SK-N-SH (cell line): ENCODE measurements at regions not wholly inside any gene's neighbourhood (a gene's known extent, or its start where the extent isn't known, plus 50 kb on each side); places are given as distances from the start of the nearest gene placed in this dataset.

Experiments
- CTCF ChIA-PET: fragments of 300-600, 350-600 bp; formaldehyde crosslinking; extraction: SDS; loops from one replicate; lab custom pipeline; 2021; lab: Yijun Ruan, JAX
- POLR2A ChIA-PET: fragments of 350-600 bp; sonication (Branson Sonifier 250); formaldehyde crosslinking; extraction: SDS; loops from one replicate; lab custom pipeline; 2020; ENCODE audit warnings: antibody characterized with exemption, inconsistent platforms; lab: Yijun Ruan, JAX
- DNase-seq: peaks from one replicate; pipeline ENCODE4 v3.0.0; 2012
- H2AFZ ChIP-seq: fragments of 200-600 bp; sonication (generic); 2 replicates; pipeline ENCODE4 v1.8.1; 2016; ENCODE audit warnings: antibody characterized with exemption, mild to moderate bottlenecking, low read depth
- H3F3A ChIP-seq: fragments of 200-600 bp; sonication (generic); replicated peaks from 2 replicates; pipeline ENCODE3; 2016; ENCODE audit warnings: antibody characterized with exemption, mild to moderate bottlenecking; ENCODE audit not compliant: insufficient read depth
- H3K27ac ChIP-seq, 2 experiments: fragments of 200-500 bp in 1 of 2; fragments of 200-600 bp in 1 of 2; sonication (Bioruptor generic) in 1 of 2; sonication (generic), shearing (Covaris generic) in 1 of 2; 2 replicates each; pipeline versions ENCODE4 v1.5.1 to v1.6.1; 2014 to 2016; ENCODE audit warnings: low read depth in 2 of 2, inconsistent platforms in 1 of 2, low read length in 1 of 2, mild to moderate bottlenecking in 1 of 2, mixed read lengths in 1 of 2
- H3K27me3 ChIP-seq: fragments of 200-600 bp; sonication (generic), shearing (Covaris generic); 2 replicates; pipeline ENCODE4 v1.6.1; 2016; ENCODE audit warnings: mixed run types; ENCODE audit not compliant: insufficient read depth
- H3K36me3 ChIP-seq, 2 experiments: fragments of 200-500 bp in 1 of 2; fragments of 200-600 bp in 1 of 2; sonication (Bioruptor generic) in 1 of 2; sonication (generic) in 1 of 2; replicated peaks in 1 of 2; 2 replicates each; pipeline versions ENCODE3 to v1.5.1; 2014 to 2016; ENCODE audit warnings: low read length in 1 of 2, mild to moderate bottlenecking in 1 of 2; ENCODE audit not compliant: insufficient read depth in 2 of 2, control insufficient read depth in 1 of 2
- H3K4me1 ChIP-seq, 2 experiments: fragments of 200-500 bp in 1 of 2; fragments of 200-600 bp in 1 of 2; sonication (Bioruptor generic) in 1 of 2; sonication (generic), shearing (Covaris generic) in 1 of 2; 2 replicates each; pipeline versions ENCODE4 v1.5.1 to v1.6.1; 2014 to 2016; ENCODE audit warnings: low read depth in 1 of 2, low read length in 1 of 2, mixed run types in 1 of 2; ENCODE audit not compliant: insufficient read depth in 2 of 2, control insufficient read depth in 1 of 2
- H3K4me2 ChIP-seq: fragments of 200-600 bp; sonication (generic), shearing (Covaris generic); 2 replicates; pipeline ENCODE4 v1.6.1; 2017; ENCODE audit warnings: mixed run types
- H3K4me3 ChIP-seq, 2 experiments: fragments of 200-500 bp in 1 of 2; fragments of 200-600 bp in 1 of 2; sonication (Bioruptor generic) in 1 of 2; sonication (generic), shearing (Covaris generic) in 1 of 2; 2 replicates each; pipeline versions ENCODE4 v1.5.1 to v1.8.1; 2014 to 2016; ENCODE audit warnings: low read depth in 2 of 2, inconsistent platforms in 1 of 2, low read length in 1 of 2, mild to moderate bottlenecking in 1 of 2, mixed read lengths in 1 of 2, moderate library complexity in 1 of 2
- H3K79me2 ChIP-seq: fragments of 200-600 bp; sonication (generic); 2 replicates; pipeline ENCODE4 v1.8.1; 2017; ENCODE audit warnings: mild to moderate bottlenecking; ENCODE audit not compliant: insufficient read depth
- H3K9ac ChIP-seq: fragments of 200-600 bp; sonication (generic); 2 replicates; pipeline ENCODE4 v1.6.1; 2017; ENCODE audit warnings: mixed run types
- H3K9me2 ChIP-seq: fragments of 200-600 bp; sonication (generic); 2 replicates; pipeline ENCODE4 v1.6.1; 2017; ENCODE audit warnings: mixed run types
- H3K9me3 ChIP-seq: fragments of 200-600 bp; sonication (generic); 2 replicates; pipeline ENCODE4 v1.6.1; 2017; ENCODE audit warnings: mixed run types, mild to moderate bottlenecking, moderate library complexity
- H4K20me1 ChIP-seq: fragments of 200-600 bp; sonication (generic); 2 replicates; pipeline ENCODE4 v1.6.1; 2017; ENCODE audit warnings: mild to moderate bottlenecking, mixed run types; ENCODE audit not compliant: insufficient read depth
- EP300 ChIP-seq, 2 experiments: IDR thresholded peaks; 2 replicates each; pipeline versions ENCODE4 v1.4.0 to v1.6.1; 2012; ENCODE audit warnings: borderline replicate concordance in 1 of 2, low read depth in 1 of 2, low read length in 1 of 2
- FOSL2 ChIP-seq: IDR thresholded peaks from 2 replicates; pipeline ENCODE4 v1.4.0; 2012; ENCODE audit warnings: low read depth, mild to moderate bottlenecking, moderate library complexity, borderline replicate concordance
- FOXM1 ChIP-seq: IDR thresholded peaks from 2 replicates; pipeline ENCODE4 v1.4.0; 2012; ENCODE audit warnings: low read depth, mild to moderate bottlenecking
- IRF3 ChIP-seq: fragments of 150-350 bp; IDR thresholded peaks from 2 replicates; pipeline ENCODE4 v1.6.1; 2016; ENCODE audit warnings: mild to moderate bottlenecking, low read depth, low read length
- JUND ChIP-seq: IDR thresholded peaks from 2 replicates; pipeline ENCODE4 v1.4.0; 2012
- MAX ChIP-seq: IDR thresholded peaks from 2 replicates; pipeline ENCODE4 v1.4.0; 2012; ENCODE audit warnings: low read depth
- MXI1 ChIP-seq: IDR thresholded peaks from 2 replicates; pipeline ENCODE4 v1.6.1; 2012; ENCODE audit warnings: mild to moderate bottlenecking, low read depth, low read length, improper control_type of control experiment
- POLR2AphosphoS5 ChIP-seq: IDR thresholded peaks from 2 replicates; pipeline ENCODE4 v1.6.1; 2012; ENCODE audit warnings: low read depth, low read length
- RAD21 ChIP-seq: IDR thresholded peaks from 2 replicates; pipeline ENCODE4 v1.6.1; 2012; ENCODE audit warnings: mild to moderate bottlenecking, low read length
- RFX5 ChIP-seq: IDR thresholded peaks from 2 replicates; pipeline ENCODE4 v1.6.1; 2012; ENCODE audit warnings: mild to moderate bottlenecking, improper control_type of control experiment, low read length
- SIN3A ChIP-seq: IDR thresholded peaks from 2 replicates; pipeline ENCODE4 v1.6.1; 2012; ENCODE audit warnings: low read depth, mild to moderate bottlenecking, low read length, moderate library complexity, borderline replicate concordance
- SMC3 ChIP-seq: IDR thresholded peaks from 2 replicates; pipeline ENCODE4 v1.6.1; 2012; ENCODE audit warnings: low read depth, low read length, improper control_type of control experiment
- WGBS: methylation state at CpG from one replicate; pipeline ENCODE4 v1.1.6; 2017; ENCODE audit warnings: low lambda C conversion rate; 5-methylcytosine and 5-hydroxymethylcytosine counted together

- H3F3A ChIP-seq = peaks cover 15% of the 10 kb centered on the region
- H3K9ac ChIP-seq = no peak overlapping the region; the same call in 1 of the 2 replicates
- H3K4me2 ChIP-seq = no peak overlapping the region
- WGBS = 75% methylated on average over 1 of the region's 1 CpG
- no peaks in the 10 kb centered on the region for H3K9me3 ChIP-seq
- no peaks in the 10 kb centered on the region for H3K9me2 ChIP-seq
- peak overlapping the region in 1 of 2 experiments; percentile 53; a peak in 3 of 4 replicates for H3K27ac ChIP-seq
- TF ChIP-seq IRF3 = no peak
- no peak for TF ChIP-seq FOXM1
- no peak for TF ChIP-seq EP300 (IDR thresholded peaks at IDR 0.05; ENCODE audit: borderline replicate concordance in 1 of 2, low read depth in 1 of 2, low read length in 1 of 2)
- no peak for TF ChIP-seq MXI1
- no peak for TF ChIP-seq RAD21
- TF ChIP-seq SIN3A = no peak
- no peak for TF ChIP-seq SMC3
- no peak for TF ChIP-seq RFX5
- no peak for DNase-seq
- H3K4me1 ChIP-seq = peaks cover 3 to 17% of the 10 kb centered on the region in 2 experiments; a peak in 3 of 4 replicates
- H2AFZ ChIP-seq = no peak overlapping the region
- POLR2A ChIA-PET = no interaction called here
- no peak overlapping the region for H3K4me3 ChIP-seq
- H3K36me3 ChIP-seq = peaks cover 4 to 5% of the 10 kb centered on the region in 2 experiments
- H3K27me3 ChIP-seq = no peaks in the 10 kb centered on the region
- CTCF ChIA-PET = interaction anchor here (0.8 to 5.5 kb wide), 21 partner anchors 9 to 428 kb away, joined by 3 to 68 read pairs (median 4); no protein-coding TSS in a partner anchor
- H3K79me2 ChIP-seq = no peaks in the 10 kb centered on the region
- H4K20me1 ChIP-seq = no peaks in the 10 kb centered on the region
These were observed 56.6 kb upstream of the AGPS start for GRCh38 chr2:177335917-177336450.

GRCh38 chr2:177338177-177338721 lies 54.3 kb upstream of the AGPS start:
- no peak overlapping the region for H3K4me3 ChIP-seq
- POLR2A ChIA-PET = no interaction called here
- H2AFZ ChIP-seq = no peak overlapping the region
- H3K36me3 ChIP-seq = peaks cover 4 to 5% of the 10 kb centered on the region in 2 experiments
- H3K9me3 ChIP-seq = no peaks in the 10 kb centered on the region
- no peak for DNase-seq
- WGBS = 76% methylated on average over 4 of the region's 4 CpGs
- TF ChIP-seq JUND = peak; percentile 37; the same call in 1 of the 2 replicates
- TF ChIP-seq FOSL2 = peak; percentile 44; the same call in 1 of the 2 replicates
- no peak for TF ChIP-seq MAX
- TF ChIP-seq POLR2AphosphoS5 = no peak
- TF ChIP-seq, all 33 proteins: peak for 2
- peaks cover 15% of the 10 kb centered on the region for H3F3A ChIP-seq
- H3K27me3 ChIP-seq = no peaks in the 10 kb centered on the region
- no peaks in the 10 kb centered on the region for H4K20me1 ChIP-seq
- peak overlapping the region in 1 of 2 experiments; percentile 17; a peak in 1 of 4 replicates for H3K27ac ChIP-seq
- CTCF ChIA-PET = interaction anchor here (0.9 to 5.5 kb wide), 7 partner anchors 14 to 426 kb away, joined by 3 to 68 read pairs (median 22); no protein-coding TSS in a partner anchor
- no peak overlapping the region for H3K9ac ChIP-seq
- H3K4me1 ChIP-seq = peaks cover 4 to 14% of the 10 kb centered on the region in 2 experiments; a peak in 2 of 4 replicates
- H3K4me2 ChIP-seq = no peak overlapping the region
- H3K9me2 ChIP-seq = no peaks in the 10 kb centered on the region
- no peaks in the 10 kb centered on the region for H3K79me2 ChIP-seq
